ENCODE measurements at regions not wholly inside any gene's neighbourhood (a gene's known extent, or its start where the extent isn't known, plus 50 kb on each side); places are given as distances from the start of the nearest gene placed in this dataset.

DNA sequence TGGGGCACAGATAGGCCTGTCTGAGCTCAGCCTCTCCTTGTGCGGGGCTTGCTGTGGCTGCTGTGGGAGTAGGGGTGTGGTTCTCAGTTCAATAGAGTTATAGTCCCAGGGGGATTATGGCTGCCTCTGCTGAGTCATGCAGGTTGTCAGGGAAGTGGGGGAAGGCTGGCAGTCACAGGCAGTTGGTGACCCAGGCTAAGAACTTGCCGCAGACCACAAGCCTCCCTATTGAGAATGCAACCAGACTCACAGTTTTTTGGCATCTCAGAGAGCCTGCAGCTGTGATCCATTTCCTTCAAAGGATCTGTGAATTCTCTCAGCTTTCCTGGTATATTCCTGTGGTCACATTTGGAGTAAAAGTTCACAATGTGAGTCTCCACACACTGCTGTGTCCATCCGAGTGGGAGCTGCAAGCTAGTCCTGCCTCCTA is 364.9 kb downstream of the ZNF674 start:
- TF ChIP-seq, protein P1, sequence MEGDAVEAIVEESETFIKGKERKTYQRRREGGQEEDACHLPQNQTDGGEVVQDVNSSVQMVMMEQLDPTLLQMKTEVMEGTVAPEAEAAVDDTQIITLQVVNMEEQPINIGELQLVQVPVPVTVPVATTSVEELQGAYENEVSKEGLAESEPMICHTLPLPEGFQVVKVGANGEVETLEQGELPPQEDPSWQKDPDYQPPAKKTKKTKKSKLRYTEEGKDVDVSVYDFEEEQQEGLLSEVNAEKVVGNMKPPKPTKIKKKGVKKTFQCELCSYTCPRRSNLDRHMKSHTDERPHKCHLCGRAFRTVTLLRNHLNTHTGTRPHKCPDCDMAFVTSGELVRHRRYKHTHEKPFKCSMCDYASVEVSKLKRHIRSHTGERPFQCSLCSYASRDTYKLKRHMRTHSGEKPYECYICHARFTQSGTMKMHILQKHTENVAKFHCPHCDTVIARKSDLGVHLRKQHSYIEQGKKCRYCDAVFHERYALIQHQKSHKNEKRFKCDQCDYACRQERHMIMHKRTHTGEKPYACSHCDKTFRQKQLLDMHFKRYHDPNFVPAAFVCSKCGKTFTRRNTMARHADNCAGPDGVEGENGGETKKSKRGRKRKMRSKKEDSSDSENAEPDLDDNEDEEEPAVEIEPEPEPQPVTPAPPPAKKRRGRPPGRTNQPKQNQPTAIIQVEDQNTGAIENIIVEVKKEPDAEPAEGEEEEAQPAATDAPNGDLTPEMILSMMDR (IDR thresholded peaks at IDR 0.05), result no peak
- TF ChIP-seq POLR2A (IDR thresholded peaks at IDR 0.05), result no peak
